NCI-H2107 (cell line): ENCODE measurements at regions not wholly inside any gene's neighbourhood (a gene's known extent, or its start where the extent isn't known, plus 50 kb on each side); places are given as distances from the start of the nearest gene placed in this dataset.

ENCODE experiments used
- DNase-seq: peaks from one replicate; lab custom pipeline; 2025; lab: John Stamatoyannopoulos, UW

- DNase-seq: no peak
Measured at GRCh38 chr2:14572633-14573032, 59.9 kb upstream of the LRATD1 start.

- DNase-seq: no peak
Measured at GRCh38 chr2:14577843-14578242, 54.7 kb upstream of the LRATD1 start.
